ENCODE measurements at regions not wholly inside any gene's neighbourhood (a gene's known extent, or its start where the extent isn't known, plus 50 kb on each side); places are given as distances from the start of the nearest gene placed in this dataset.

DNA sequence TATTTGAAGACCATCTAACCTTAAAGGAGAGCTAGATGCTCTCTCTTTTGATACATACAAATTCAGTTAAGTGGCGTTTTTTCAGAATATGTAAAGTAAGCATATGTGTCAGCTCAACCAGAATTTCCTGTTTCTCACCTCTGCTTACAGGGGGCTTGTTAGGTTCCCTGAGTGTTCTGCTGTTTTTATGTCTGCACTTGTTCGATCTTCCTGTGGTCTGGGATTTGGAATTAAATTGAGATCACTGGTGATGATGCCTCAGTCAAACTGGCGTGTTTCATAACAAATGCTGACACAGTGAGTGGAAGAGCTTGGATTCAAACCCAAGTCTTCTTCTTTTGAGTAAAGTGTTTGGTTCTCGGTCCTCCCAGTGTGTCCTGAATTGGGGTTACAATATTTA lies 348.3 kb upstream of the AKR1E2 start:
- no peak overlapping the region for H3K4me3 ChIP-seq (ENCODE audit: low read depth, low read length)
- no peaks in the 10 kb centered on the region for H3K27me3 ChIP-seq (ENCODE audit: control insufficient read depth, insufficient read depth, low read length)
- no peak for FAIRE-seq
- H3K36me3 ChIP-seq (ENCODE audit: control insufficient read depth, insufficient read depth, low read length): no peaks in the 10 kb centered on the region
- DNase-seq (ENCODE audit: low read depth): peak; percentile 85
- TF ChIP-seq CTCF (IDR thresholded peaks at IDR 0.05; ENCODE audit: insufficient read depth, low read length, severe bottlenecking): no peak

DNA sequence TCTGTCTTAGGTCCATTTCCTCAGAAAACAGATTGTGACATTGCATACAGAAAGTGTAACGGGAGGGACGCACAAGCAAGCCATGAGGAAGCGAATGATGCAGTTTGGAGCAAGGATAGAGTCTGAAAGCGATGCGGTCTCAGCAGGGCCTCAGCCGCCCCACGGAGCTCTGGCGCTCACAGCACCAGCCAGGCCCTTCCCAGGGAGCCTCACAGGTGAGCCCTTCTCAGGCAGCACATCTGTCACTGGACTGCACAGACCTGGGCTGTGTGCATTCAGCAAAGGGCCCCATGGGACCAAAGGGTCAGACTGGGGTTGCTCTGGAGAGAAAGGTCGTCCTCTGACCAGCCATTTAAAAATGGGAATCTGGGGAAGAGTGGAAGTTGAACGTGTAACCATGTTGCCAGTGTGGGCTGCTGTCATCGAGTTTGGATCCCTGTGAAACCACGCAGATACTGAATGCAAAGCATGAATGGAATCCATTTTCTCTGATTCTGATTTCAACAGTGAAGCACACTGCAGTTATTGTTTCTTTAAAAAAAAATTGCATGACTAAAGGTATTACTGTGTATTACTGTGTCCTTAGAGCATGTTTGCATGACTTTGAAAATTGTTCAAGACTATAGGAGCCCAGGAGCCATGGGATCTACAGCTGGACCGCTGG lies 350.0 kb upstream of the AKR1E2 start:
- H3K27me3 ChIP-seq (ENCODE audit: control insufficient read depth, insufficient read depth, low read length): no peaks in the 10 kb centered on the region
- no peak for TF ChIP-seq CTCF (IDR thresholded peaks at IDR 0.05; ENCODE audit: insufficient read depth, low read length, severe bottlenecking)
- FAIRE-seq: no peak
- H3K4me3 ChIP-seq (ENCODE audit: low read depth, low read length): no peak overlapping the region
- no peaks in the 10 kb centered on the region for H3K36me3 ChIP-seq (ENCODE audit: control insufficient read depth, insufficient read depth, low read length)
- no peak for DNase-seq (ENCODE audit: low read depth)

GRCh38 chr10:4474829-4475228 lies 351.2 kb upstream of the AKR1E2 start:
- Histone ChIP-seq H3K4me3 (ENCODE audit: low read depth, low read length) (no peak overlapping the region), H3K36me3 (ENCODE audit: control insufficient read depth, insufficient read depth, low read length) (no peaks in the 10 kb centered on the region), H3K27me3 (ENCODE audit: control insufficient read depth, insufficient read depth, low read length) (no peaks in the 10 kb centered on the region)
- DNase-seq (ENCODE audit: low read depth): peak; percentile 87
- FAIRE-seq: no peak
- no peak for TF ChIP-seq CTCF (IDR thresholded peaks at IDR 0.05; ENCODE audit: insufficient read depth, low read length, severe bottlenecking)

- no peak for TF ChIP-seq CTCF (IDR thresholded peaks at IDR 0.05; ENCODE audit: insufficient read depth, low read length, severe bottlenecking)
- DNase-seq (ENCODE audit: low read depth): no peak
- FAIRE-seq: no peak
- H3K36me3 ChIP-seq (ENCODE audit: control insufficient read depth, insufficient read depth, low read length): no peaks in the 10 kb centered on the region
- H3K27me3 ChIP-seq (ENCODE audit: control insufficient read depth, insufficient read depth, low read length): no peaks in the 10 kb centered on the region
- no peak overlapping the region for H3K4me3 ChIP-seq (ENCODE audit: low read depth, low read length)
Observed at GRCh38 chr10:4473977-4474376, 352.0 kb upstream of the AKR1E2 start.

GRCh38 chr10:4472190-4472904 lies 353.7 kb upstream of the AKR1E2 start:
- FAIRE-seq: no peak
- Histone ChIP-seq H3K36me3 (ENCODE audit: control insufficient read depth, insufficient read depth, low read length) (no peaks in the 10 kb centered on the region), H3K27me3 (ENCODE audit: control insufficient read depth, insufficient read depth, low read length) (no peaks in the 10 kb centered on the region), H3K4me3 (ENCODE audit: low read depth, low read length) (no peak overlapping the region)
- DNase-seq (ENCODE audit: low read depth): no peak
- TF ChIP-seq CTCF (IDR thresholded peaks at IDR 0.05; ENCODE audit: insufficient read depth, low read length, severe bottlenecking): no peak

Measured in bronchial epithelial cell (primary cell).